NCI-H69 (cell line): ENCODE measurements at regions not wholly inside any gene's neighbourhood (a gene's known extent, or its start where the extent isn't known, plus 50 kb on each side); places are given as distances from the start of the nearest gene placed in this dataset.
A peak's percentile ranks its signal among the peaks of the same experiment; 100 is the strongest.

Source experiments
- DNase-seq: peaks from one replicate; lab custom pipeline; 2025; lab: John Stamatoyannopoulos, UW

DNA sequence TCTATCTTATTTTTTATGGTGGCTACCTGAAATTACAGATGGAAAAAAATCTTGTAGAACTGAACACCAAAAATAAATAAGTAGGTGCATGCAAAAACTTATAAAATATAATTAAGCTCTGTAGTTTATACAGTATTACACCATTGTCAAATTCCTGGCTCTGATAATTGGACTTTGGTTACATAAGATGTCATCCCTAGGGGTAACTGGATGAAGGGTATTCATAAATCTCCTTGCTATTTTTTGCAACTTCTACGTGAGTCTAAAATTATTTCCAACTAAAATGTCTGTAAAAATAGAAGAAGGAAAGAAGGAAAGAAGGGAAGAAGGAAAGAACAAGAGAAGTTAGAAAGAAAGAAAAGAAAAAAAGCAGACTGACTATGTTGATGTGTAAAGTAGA lies 716.6 kb downstream of the BCL11B start:
- no peak for DNase-seq

GRCh38 chr14:98564006-98564405 lies 708.0 kb downstream of the BCL11B start:
- no peak for DNase-seq

GRCh38 chr14:98564541-98564940 lies 707.5 kb downstream of the BCL11B start:
- no peak for DNase-seq

DNA sequence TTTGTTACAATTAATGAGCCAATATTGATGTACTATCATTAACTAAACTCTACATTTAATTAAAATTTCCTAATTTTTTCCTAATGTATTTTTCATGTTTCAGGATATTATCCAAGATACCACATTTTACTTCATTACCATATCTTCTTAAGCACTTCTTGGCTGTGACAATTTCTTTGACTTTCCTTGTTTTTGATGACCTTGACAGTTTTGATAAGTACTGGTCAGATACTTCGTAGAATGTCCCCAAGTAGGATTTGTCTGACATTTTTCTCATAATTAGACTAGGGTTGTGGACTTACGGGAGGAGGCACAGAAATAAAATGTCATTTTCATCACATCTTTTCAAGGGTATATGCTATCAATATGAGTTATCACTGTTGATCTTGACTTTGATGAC lies 700.9 kb downstream of the BCL11B start:
- no peak for DNase-seq

DNA sequence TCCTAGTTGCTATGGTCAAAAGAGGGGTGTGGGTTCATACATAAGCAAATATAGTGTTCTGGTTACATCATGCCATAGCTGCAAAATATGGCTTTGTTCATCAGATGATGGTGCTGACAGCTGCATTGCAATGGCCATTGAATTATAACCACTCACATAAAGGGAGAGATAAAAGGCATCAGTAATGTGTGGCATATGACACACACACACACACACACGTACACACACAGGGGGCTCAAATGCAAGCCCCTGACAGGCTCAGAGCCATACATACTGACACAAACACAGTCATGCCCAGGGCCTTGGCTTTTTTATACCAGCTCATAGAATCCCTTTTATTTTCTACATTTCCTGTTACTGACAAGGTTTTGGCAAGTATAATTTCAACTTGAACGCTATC lies 698.9 kb downstream of the BCL11B start:
- no peak for DNase-seq

DNA sequence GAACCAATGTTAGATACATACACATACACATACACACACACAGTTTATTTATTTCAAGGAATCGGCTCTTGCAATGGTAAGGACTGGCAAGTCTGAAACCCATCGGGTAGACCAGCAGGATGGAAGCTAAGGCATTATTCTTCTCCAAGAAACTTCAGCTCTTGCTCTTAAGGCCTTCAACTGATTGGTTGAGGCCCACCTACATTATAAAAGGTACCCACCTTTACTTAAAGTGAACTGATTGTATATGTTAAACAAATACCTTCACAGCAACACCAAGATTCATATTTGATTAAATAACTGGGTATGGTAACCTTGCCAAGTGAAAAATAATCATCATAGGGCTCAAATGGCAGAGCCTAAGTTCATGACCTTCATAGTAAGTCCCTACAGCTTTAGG lies 695.5 kb downstream of the BCL11B start:
- DNase-seq, result no peak

GRCh38 chr14:98578204-98578603 lies 693.8 kb downstream of the BCL11B start:
- DNase-seq, result no peak

GRCh38 chr14:98579140-98579539 lies 692.9 kb downstream of the BCL11B start:
- no peak for DNase-seq

GRCh38 chr14:98580131-98580678 lies 691.8 kb downstream of the BCL11B start:
- DNase-seq, result no peak

- DNase-seq, result no peak
Observed at GRCh38 chr14:98582276-98582675, 689.7 kb downstream of the BCL11B start.

GRCh38 chr14:98591161-98591560 lies 680.8 kb downstream of the BCL11B start:
- DNase-seq, result no peak

GRCh38 chr14:98592611-98593170 lies 679.3 kb downstream of the BCL11B start:
- no peak for DNase-seq

GRCh38 chr14:98593361-98593761 lies 678.6 kb downstream of the BCL11B start:
- DNase-seq, result no peak

- DNase-seq, result no peak
Observed at GRCh38 chr14:98594156-98594555, 677.8 kb downstream of the BCL11B start.

DNA sequence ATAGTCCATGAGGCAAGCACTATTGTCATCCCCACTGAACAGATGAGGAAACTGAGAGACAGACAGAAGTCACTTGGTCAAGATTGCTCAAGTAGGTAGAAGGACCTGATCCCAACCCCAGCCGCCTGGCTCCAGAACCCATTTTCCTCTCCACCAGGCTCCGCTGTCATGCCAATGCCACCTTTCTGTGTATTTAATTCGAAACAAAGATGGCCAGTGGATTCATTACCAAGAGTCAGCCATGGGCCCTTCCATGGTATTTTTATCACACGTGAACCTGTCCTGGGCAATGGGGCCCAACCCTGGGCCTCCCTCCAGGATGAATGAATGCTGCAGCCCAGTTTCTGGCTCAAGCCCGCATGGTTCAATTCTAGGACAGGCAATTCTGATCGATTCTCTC lies 673.4 kb downstream of the BCL11B start:
- no peak for DNase-seq

- DNase-seq, result peak; percentile 21
Observed at GRCh38 chr14:98599082-98599481, 672.9 kb downstream of the BCL11B start.

DNA sequence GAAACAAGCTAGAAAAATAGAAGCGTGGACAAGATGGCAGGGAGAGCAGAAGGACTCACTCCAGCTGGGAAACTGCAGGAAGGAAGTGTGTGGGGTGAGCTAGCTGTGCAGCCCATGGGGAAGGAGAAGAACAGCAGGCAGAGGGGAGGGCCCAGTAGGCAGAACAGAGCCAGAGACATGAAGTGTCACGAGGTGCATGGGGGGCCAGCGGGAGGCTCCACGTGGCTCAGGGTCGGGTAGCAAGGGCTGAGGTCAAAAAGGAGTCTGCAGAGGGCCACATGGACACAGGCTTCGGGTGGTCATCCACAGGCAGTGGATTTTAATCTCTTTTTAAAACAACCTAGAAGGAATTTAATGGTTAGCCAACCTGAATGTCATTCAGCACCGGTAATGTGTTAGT lies 669.0 kb downstream of the BCL11B start:
- no peak for DNase-seq

GRCh38 chr14:98605043-98605442 lies 667.0 kb downstream of the BCL11B start:
- DNase-seq, result no peak

GRCh38 chr14:98606041-98606640 lies 665.9 kb downstream of the BCL11B start:
- no peak for DNase-seq

GRCh38 chr14:98606816-98607215 lies 665.2 kb downstream of the BCL11B start:
- DNase-seq, result no peak

DNA sequence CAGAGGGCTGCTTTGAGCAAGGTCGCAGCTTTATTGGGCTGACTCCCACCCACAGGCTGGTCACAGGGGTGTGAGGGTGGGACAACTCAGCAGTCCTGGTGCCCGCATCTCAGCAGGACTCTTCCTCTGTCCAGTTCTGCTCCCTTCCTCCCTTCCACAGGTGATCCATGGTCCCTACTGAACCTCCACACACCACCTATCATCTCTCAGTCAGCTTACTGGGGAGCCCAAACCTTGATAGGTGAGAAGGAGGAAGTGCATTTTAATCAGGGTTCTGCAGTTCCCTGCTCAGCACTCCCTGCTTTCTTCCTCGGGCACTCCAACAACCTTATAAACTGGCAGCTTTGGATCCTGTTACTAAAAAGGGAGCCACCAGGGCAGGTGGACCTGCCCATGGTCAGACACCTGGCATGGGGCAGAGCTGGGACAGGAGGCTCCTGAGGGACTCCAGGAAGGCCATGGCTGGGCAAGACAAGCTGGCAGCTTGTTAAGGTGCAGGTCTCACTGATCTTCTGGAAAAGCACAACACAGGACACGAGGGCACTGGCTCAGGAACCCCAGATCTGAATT lies 664.6 kb downstream of the BCL11B start:
- no peak for DNase-seq

- no peak for DNase-seq
Observed at GRCh38 chr14:98608071-98609060, 663.6 kb downstream of the BCL11B start.
